B cell (primary cell): ENCODE measurements at regions not wholly inside any gene's neighbourhood (a gene's known extent, or its start where the extent isn't known, plus 50 kb on each side); places are given as distances from the start of the nearest gene placed in this dataset.

Source experiments
- ATAC-seq: fragments of 200-7000 bp; cut with Tn5 transposase; one replicate; pipeline ENCODE4 v1.10.0; 2021; ENCODE audit warnings: low read depth, mild to moderate bottlenecking, moderate number of reproducible peaks, moderate library complexity
- CTCF ChIA-PET: fragments of 350-600 bp; sonication (Branson Sonifier 250); formaldehyde crosslinking; loops from one replicate; lab custom pipeline; 2021; ENCODE audit warnings: antibody characterized with exemption, inconsistent platforms; lab: Charles Lee
- POLR2A ChIA-PET: fragments of 350-600 bp; sonication (Branson Sonifier 250); formaldehyde crosslinking; loops from one replicate; lab custom pipeline; 2021; ENCODE audit warnings: antibody characterized with exemption; lab: Charles Lee
- DNase-seq: peaks from one replicate; pipeline ENCODE4 v3.0.0; 2013
- H2AFZ ChIP-seq: 2 replicates; pipeline ENCODE4 v1.6.1; 2012; ENCODE audit warnings: mild to moderate bottlenecking, low read depth, low read length; ENCODE audit not compliant: insufficient read depth, poor library complexity, severe bottlenecking
- H3K27ac ChIP-seq, 2 donors: 1 replicate in 1 of 2; 2 replicates in 1 of 2; pipeline ENCODE4 v1.5.1; 2012 to 2013; ENCODE audit warnings: low read length in 2 of 2, mild to moderate bottlenecking in 2 of 2, moderate library complexity in 1 of 2
- H3K27me3 ChIP-seq, 4 experiments: fragments of 200-600 bp in 1 of 4; sonication (generic) in 1 of 4; replicated peaks in 1 of 4; 1 replicate in 2 of 4; 2 replicates in 2 of 4; pipeline versions ENCODE4 v1.6.1 to v1.7.0; 2013 to 2016; ENCODE audit warnings: low read length in 3 of 4, mild to moderate bottlenecking in 2 of 4, mixed read lengths in 1 of 4, moderate library complexity in 1 of 4; ENCODE audit not compliant: insufficient read depth in 4 of 4, control insufficient read depth in 3 of 4; ENCODE audit errors: control extremely low read depth in 1 of 4
- H3K36me3 ChIP-seq, 2 experiments: replicated peaks in 1 of 2; 1 replicate in 1 of 2; 2 replicates in 1 of 2; pipeline versions ENCODE4 v1.6.1 to v1.7.1; 2013; ENCODE audit warnings: low read length in 1 of 2; ENCODE audit not compliant: insufficient read depth in 2 of 2, control insufficient read depth in 1 of 2; ENCODE audit errors: control extremely low read depth in 1 of 2, extremely low read depth in 1 of 2
- H3K4me1 ChIP-seq, 2 donors: fragments of 200-600 bp in 1 of 2; sonication (generic) in 1 of 2; 1 replicate in 1 of 2; 2 replicates in 1 of 2; pipeline versions ENCODE4 v1.5.1 to v1.6.1; 2013 to 2017; ENCODE audit warnings: low read length in 2 of 2; ENCODE audit not compliant: control insufficient read depth in 2 of 2, insufficient read depth in 2 of 2
- H3K4me2 ChIP-seq: replicated peaks from 2 replicates; pipeline ENCODE3; 2012; ENCODE audit warnings: mild to moderate bottlenecking, low read depth, low read length; ENCODE audit not compliant: poor library complexity, severe bottlenecking
- H3K4me3 ChIP-seq, 5 experiments: fragments of 200-600 bp in 1 of 5; sonication (generic) in 1 of 5; 1 replicate in 3 of 5; 2 replicates in 2 of 5; pipeline versions ENCODE4 v1.5.1 to v1.7.0; 2011 to 2016; ENCODE audit warnings: low read length in 4 of 5, mild to moderate bottlenecking in 4 of 5, low read depth in 2 of 5, control low read depth in 1 of 5, moderate library complexity in 1 of 5; ENCODE audit not compliant: insufficient read depth in 1 of 5; ENCODE audit errors: control extremely low read depth in 1 of 5, extremely low read depth in 1 of 5
- H3K79me2 ChIP-seq: fragments of 200-600 bp; sonication (generic); one replicate; pipeline ENCODE4 v1.6.0; 2016; ENCODE audit warnings: low read length; ENCODE audit not compliant: control insufficient read depth, insufficient read depth
- H3K9ac ChIP-seq: fragments of 200-600 bp; sonication (generic); 2 replicates; pipeline ENCODE4 v1.6.1; 2017; ENCODE audit warnings: mild to moderate bottlenecking, low read length, moderate library complexity
- H3K9me3 ChIP-seq, 3 donors: one replicate each; pipeline versions ENCODE4 v1.6.1 to v1.7.1; 2013; ENCODE audit warnings: low read length in 2 of 3; ENCODE audit not compliant: control insufficient read depth in 2 of 3, insufficient read depth in 1 of 3; ENCODE audit errors: control extremely low read depth in 1 of 3
- H4K20me1 ChIP-seq: 2 replicates; pipeline ENCODE4 v1.6.0; 2012; ENCODE audit warnings: mild to moderate bottlenecking, low read length; ENCODE audit not compliant: insufficient read depth, control insufficient read depth, poor library complexity, severe bottlenecking
- H3K27ac Mint-ChIP-seq: one replicate; pipeline ENCODE4 v1.8.0; 2021; ENCODE audit warnings: mixed read lengths
- H3K27me3 Mint-ChIP-seq: one replicate; pipeline ENCODE4 v1.8.0; 2021; ENCODE audit warnings: mixed read lengths
- H3K4me1 Mint-ChIP-seq: one replicate; pipeline ENCODE4 v1.8.0; 2021; ENCODE audit warnings: mixed read lengths
- H3K4me3 Mint-ChIP-seq: one replicate; pipeline ENCODE4 v1.8.0; 2021; ENCODE audit warnings: mixed read lengths
- H3K9me3 Mint-ChIP-seq: one replicate; pipeline ENCODE4 v1.8.0; 2022; ENCODE audit warnings: mixed read lengths; ENCODE audit not compliant: insufficient read depth
- EZH2 ChIP-seq: IDR thresholded peaks from 2 replicates; pipeline ENCODE4 v1.6.1; 2012; ENCODE audit warnings: borderline replicate concordance, low read depth, mild to moderate bottlenecking, moderate library complexity, low read length; ENCODE audit not compliant: insufficient read depth, poor library complexity, severe bottlenecking
- WGBS: methylation state at CpG from one replicate; pipeline ENCODE4 v1.1.5; 2013; ENCODE audit warnings: missing lambda C conversion rate; ENCODE audit not compliant: insufficient coverage; 5-methylcytosine and 5-hydroxymethylcytosine counted together
- intact Hi-C: fragments of 100-400 bp; cut with micrococcal nuclease; formaldehyde crosslinking; loops from one replicate; pipeline ENCODE4 v1.10.0; 2022
- TF ChIP-seq, protein P1 (sequence below): fragments of 200-600 bp; IDR thresholded peaks from one replicate; pipeline ENCODE4 v1.8.0; 2022; ENCODE audit warnings: antibody characterized with exemption, mild to moderate bottlenecking

DNA sequence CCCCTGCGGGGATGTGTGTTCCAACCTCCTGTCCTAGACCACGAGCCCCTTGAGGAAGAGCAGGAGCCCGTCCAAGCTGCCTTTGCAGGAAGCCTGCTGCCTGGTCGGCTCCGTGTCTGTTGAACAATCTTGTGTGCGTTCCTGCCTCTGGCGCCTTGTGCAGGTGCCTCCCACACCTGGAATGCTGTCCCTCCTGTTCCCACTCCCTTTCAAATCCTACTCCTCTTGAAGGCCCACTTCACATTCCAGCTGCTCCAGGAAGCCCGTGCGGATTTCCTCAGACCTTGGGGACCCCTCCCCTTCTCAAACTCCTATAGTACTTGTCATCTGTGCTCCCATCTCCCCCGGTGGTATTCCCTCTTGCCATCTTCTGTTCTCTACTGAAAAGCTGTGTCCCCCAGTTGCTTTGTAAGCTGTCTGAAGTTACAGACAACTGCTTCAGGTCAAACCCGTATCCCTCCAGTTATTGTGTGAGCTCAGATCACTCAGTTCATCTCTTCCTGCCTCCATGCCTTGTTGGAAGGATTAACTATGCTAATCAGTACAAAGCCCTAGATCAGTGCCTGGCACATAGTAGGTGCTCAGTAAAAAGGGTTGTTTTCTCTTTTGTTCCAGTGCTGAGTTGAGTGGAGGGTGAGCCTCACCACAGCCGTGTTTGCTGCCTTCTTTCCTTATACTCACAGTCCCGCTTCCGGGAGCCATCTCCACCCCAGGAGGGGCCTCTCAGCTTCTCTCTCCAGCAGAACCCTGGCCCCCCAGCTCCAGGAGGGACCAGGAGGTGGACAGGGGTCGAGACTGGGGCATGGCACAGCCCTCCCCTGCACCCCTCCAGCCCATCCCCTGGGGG is 241.8 kb upstream of the CIBAR2 start:
- Histone ChIP-seq H3K27me3 (peaks cover 0 to 2% (median 0%) of the 10 kb centered on the region in 4 experiments), H3K4me1 (no peaks in the 10 kb centered on the region), H3K4me2 (no peak overlapping the region), H4K20me1 (no peaks in the 10 kb centered on the region), H3K4me3 (no peak overlapping the region), H3K9ac (no peak overlapping the region), H3K9me3 (peaks cover 0 to 13% (median 4%) of the 10 kb centered on the region in 3 donors), H3K36me3 (no peaks in the 10 kb centered on the region), H3K27ac (no peak overlapping the region), H2AFZ (no peak overlapping the region), H3K79me2 (no peaks in the 10 kb centered on the region)
- DNase-seq, result no peak
- H3K4me3 Mint-ChIP-seq, result no peak overlapping the region
- intact Hi-C loops, result no loop called here
- ChIA-PET CTCF (interaction anchor here (1.7 kb wide), 1 partner anchor 45 kb away, joined by 3 read pairs; no protein-coding TSS in a partner anchor), POLR2A (no interaction called here)
- WGBS, result 53% methylated on average over 15 of the region's 15 CpGs
- peaks cover 4% of the 10 kb centered on the region for H3K9me3 Mint-ChIP-seq
- H3K27ac Mint-ChIP-seq, result no peak overlapping the region
- H3K27me3 Mint-ChIP-seq, result peaks cover 8% of the 10 kb centered on the region
- H3K4me1 Mint-ChIP-seq, result no peaks in the 10 kb centered on the region
- TF ChIP-seq, protein P1, sequence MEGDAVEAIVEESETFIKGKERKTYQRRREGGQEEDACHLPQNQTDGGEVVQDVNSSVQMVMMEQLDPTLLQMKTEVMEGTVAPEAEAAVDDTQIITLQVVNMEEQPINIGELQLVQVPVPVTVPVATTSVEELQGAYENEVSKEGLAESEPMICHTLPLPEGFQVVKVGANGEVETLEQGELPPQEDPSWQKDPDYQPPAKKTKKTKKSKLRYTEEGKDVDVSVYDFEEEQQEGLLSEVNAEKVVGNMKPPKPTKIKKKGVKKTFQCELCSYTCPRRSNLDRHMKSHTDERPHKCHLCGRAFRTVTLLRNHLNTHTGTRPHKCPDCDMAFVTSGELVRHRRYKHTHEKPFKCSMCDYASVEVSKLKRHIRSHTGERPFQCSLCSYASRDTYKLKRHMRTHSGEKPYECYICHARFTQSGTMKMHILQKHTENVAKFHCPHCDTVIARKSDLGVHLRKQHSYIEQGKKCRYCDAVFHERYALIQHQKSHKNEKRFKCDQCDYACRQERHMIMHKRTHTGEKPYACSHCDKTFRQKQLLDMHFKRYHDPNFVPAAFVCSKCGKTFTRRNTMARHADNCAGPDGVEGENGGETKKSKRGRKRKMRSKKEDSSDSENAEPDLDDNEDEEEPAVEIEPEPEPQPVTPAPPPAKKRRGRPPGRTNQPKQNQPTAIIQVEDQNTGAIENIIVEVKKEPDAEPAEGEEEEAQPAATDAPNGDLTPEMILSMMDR, result no peak
- TF ChIP-seq EZH2, result no peak
- ATAC-seq, result no peak
